HG03039 (cell line): ENCODE measurements at regions not wholly inside any gene's neighbourhood (a gene's known extent, or its start where the extent isn't known, plus 50 kb on each side); places are given as distances from the start of the nearest gene placed in this dataset.
"Not testable (repeated sequence)": the region's sequence is repeated elsewhere in the genome, so short reads cannot be mapped to it uniquely, and the experiment has no call there.

Experiments used
- ATAC-seq: cut with Tn5 transposase; IDR thresholded peaks from one replicate; pipeline ENCODE4 v1.9.1; 2021; ENCODE audit warnings: mild to moderate bottlenecking, moderate library complexity; ENCODE audit not compliant: unreplicated experiment

GRCh38 chr5:125440905-125441304 is 694.5 kb upstream of the ZNF608 start:
- ATAC-seq, result no peak

GRCh38 chr5:125446986-125447385 is 700.5 kb upstream of the ZNF608 start:
- no peak for ATAC-seq

- ATAC-seq, result no peak
Observed at GRCh38 chr5:125450771-125451170, 704.3 kb upstream of the ZNF608 start.

GRCh38 chr5:125451622-125452021 is 705.2 kb upstream of the ZNF608 start:
- no peak for ATAC-seq

- ATAC-seq, result no peak
Observed at GRCh38 chr5:125452991-125453390, 706.6 kb upstream of the ZNF608 start.

GRCh38 chr5:125455041-125455440 is 708.6 kb upstream of the ZNF608 start:
- ATAC-seq, result no peak

GRCh38 chr5:125456005-125456404 is 709.6 kb upstream of the ZNF608 start:
- not testable (repeated sequence) for ATAC-seq

GRCh38 chr5:125457617-125458016 is 711.2 kb upstream of the ZNF608 start:
- no peak for ATAC-seq

GRCh38 chr5:125458949-125459348 is 712.5 kb upstream of the ZNF608 start:
- not testable (repeated sequence) for ATAC-seq

GRCh38 chr5:125461641-125462072 is 715.2 kb upstream of the ZNF608 start:
- no peak for ATAC-seq

GRCh38 chr5:125463466-125464092 is 717.1 kb upstream of the ZNF608 start:
- ATAC-seq, result no peak

- ATAC-seq, result no peak
Observed at GRCh38 chr5:125464847-125465432, 718.5 kb upstream of the ZNF608 start.

GRCh38 chr5:125465703-125466102 is 719.3 kb upstream of the ZNF608 start:
- ATAC-seq, result no peak

GRCh38 chr5:125467222-125467621 is 720.8 kb upstream of the ZNF608 start:
- no peak for ATAC-seq

GRCh38 chr5:125470280-125470902 is 724.0 kb upstream of the ZNF608 start:
- ATAC-seq, result no peak

- ATAC-seq, result no peak
Observed at GRCh38 chr5:125476901-125477585, 730.6 kb upstream of the ZNF608 start.

- ATAC-seq, result no peak
Observed at GRCh38 chr5:125477586-125477975, 731.1 kb upstream of the ZNF608 start.

GRCh38 chr5:125478599-125478998 is 732.2 kb upstream of the ZNF608 start:
- ATAC-seq, result no peak

GRCh38 chr5:125480911-125481310 is 734.5 kb upstream of the ZNF608 start:
- no peak for ATAC-seq

- ATAC-seq, result no peak
Observed at GRCh38 chr5:125481506-125482465, 735.3 kb upstream of the ZNF608 start.

GRCh38 chr5:125483609-125484008 is 737.2 kb upstream of the ZNF608 start:
- ATAC-seq, result no peak
